ENCODE measurements at regions not wholly inside any gene's neighbourhood (a gene's known extent, or its start where the extent isn't known, plus 50 kb on each side); places are given as distances from the start of the nearest gene placed in this dataset.

DNA sequence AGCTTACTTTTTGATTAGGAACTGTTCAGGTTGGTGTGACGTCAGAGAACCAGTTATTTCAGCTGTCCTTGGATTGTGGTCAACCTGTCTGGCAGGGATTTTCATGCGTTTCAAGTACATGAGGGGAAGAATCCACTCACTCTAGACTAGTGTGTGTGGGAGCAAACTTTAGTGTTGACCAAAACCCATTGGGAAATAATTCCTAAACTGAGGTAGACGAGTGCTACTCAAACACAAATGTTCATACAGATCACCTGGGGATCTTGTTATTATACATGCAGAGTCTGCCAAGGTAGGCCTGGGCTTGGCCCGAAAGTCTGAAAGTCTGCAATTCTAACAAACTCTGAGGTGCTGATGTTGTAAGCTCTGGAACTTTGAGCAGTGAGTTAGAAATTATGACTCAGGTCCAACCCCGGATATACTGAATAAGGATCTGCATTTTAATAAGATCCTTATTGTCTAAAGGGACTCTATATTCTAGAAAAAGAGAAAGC is 111.1 kb upstream of the CREB5 start:
- no peak overlapping the region for H3K4me3 Mint-ChIP-seq
- peaks cover 10% of the 10 kb centered on the region for H3K27me3 Mint-ChIP-seq
- no peaks in the 10 kb centered on the region for H3K9me3 Mint-ChIP-seq
- H3K27ac Mint-ChIP-seq: no peak overlapping the region
- no peak for DNase-seq
- H3K4me1 Mint-ChIP-seq: no peaks in the 10 kb centered on the region
- CTCF ChIA-PET: no interaction called here
- no peaks in the 10 kb centered on the region for H3K36me3 Mint-ChIP-seq

DNA sequence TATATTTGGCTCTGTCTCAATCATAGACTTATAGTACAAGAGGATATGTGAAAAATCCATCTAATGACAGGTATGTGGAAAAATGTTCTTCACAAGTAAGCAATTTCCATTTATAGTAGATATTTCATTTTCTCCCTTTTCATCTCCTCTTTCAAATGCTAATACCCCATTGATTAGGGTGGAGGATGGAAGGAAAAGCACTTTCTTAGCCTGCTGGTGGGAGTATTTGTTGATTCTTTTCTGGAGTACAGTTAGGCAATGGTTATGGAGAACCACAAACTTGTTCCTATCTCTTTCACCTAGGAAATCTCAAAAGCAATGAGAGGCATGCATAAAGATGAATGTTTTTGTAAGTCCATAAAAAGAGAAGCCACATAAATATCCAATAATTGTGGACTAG is 108.0 kb upstream of the CREB5 start:
- DNase-seq: no peak
- Mint-ChIP-seq H3K27ac (no peak overlapping the region), H3K4me1 (no peaks in the 10 kb centered on the region), H3K27me3 (peaks cover 13% of the 10 kb centered on the region), H3K4me3 (no peak overlapping the region), H3K36me3 (no peaks in the 10 kb centered on the region), H3K9me3 (no peaks in the 10 kb centered on the region)
- CTCF ChIA-PET: no interaction called here

DNA sequence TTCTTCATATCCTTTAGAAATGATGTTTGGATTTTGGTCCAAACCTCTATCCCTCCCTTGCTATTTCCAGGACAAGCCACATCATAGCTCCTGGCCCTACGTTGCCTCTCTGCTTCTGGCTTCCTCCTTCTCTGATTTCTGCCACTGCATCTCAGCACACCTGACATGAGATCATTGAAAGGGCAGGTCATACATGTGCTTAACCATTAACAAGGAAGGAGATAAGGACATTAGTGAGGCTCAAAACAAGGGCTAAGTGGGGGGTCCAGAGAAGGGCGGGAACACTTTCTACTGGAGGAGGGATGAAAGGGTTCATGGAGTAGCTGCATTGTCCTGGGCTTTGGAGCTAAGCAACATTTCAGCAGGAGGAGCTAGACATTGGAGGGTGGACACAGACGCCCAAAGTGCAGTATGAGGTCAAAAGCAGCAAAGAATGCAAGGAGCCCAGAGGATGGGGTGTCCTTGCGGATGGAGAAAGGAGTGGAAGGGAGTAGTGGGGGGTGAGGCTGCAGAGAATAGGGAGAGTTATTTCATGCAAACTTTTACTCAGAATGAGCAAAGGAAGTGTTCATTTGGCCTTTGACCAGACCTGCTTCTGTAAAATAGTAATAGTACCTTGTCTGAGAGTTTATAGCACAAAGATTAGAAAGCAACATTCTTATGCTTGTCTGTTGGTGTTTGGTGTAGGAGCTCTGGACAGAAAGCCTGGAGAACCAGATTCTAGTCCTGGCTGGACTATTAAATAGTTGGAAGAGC is 102.4 kb upstream of the CREB5 start:
- Mint-ChIP-seq H3K4me1 (no peaks in the 10 kb centered on the region), H3K36me3 (no peaks in the 10 kb centered on the region), H3K4me3 (no peak overlapping the region), H3K9me3 (no peaks in the 10 kb centered on the region), H3K27ac (no peak overlapping the region), H3K27me3 (peaks cover 38% of the 10 kb centered on the region)
- CTCF ChIA-PET: no interaction called here
- no peak for DNase-seq

DNA sequence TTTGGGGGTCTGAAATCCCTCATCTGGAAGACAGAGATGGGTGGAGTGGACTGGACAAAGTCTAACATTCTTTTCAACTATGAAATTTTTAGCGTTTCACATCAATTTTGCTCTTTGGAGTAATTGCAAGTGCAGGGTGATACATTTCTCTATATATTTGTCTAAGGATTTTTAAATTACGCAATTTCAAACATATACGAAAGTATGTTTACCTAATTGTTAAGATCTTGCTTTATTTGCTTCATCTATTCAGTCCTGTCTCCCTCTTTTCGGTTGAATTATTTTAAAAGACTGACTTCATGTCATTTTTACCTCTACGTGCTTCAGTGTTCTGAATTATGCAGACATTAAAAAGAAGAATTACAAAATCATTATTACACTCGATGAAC is 101.9 kb upstream of the CREB5 start:
- DNase-seq: no peak
- H3K4me3 Mint-ChIP-seq: no peak overlapping the region
- H3K27ac Mint-ChIP-seq: no peak overlapping the region
- H3K9me3 Mint-ChIP-seq: no peaks in the 10 kb centered on the region
- H3K4me1 Mint-ChIP-seq: no peaks in the 10 kb centered on the region
- CTCF ChIA-PET: no interaction called here
- H3K36me3 Mint-ChIP-seq: no peaks in the 10 kb centered on the region
- H3K27me3 Mint-ChIP-seq: peaks cover 36% of the 10 kb centered on the region

DNA sequence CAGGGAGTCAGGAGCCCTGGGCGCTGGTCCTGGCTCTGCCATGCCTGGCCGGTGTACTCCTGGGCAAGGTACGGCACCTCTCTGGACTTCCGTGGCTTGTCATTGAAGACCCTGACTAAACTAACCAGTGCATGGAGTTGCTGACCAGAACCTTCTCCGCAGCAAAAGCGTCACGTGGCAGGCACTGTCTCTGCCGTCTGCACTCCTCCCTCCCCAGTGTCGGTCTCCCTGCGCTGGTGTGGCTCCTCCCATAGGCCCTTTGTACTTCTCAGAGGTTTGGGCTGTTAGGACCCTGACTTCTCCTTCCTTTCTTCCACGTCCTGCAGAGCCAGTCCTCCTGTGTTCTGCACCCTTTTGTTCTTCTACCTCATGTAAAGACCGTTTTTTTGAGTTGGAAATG is 100.6 kb upstream of the CREB5 start:
- Mint-ChIP-seq H3K27me3 (peaks cover 43% of the 10 kb centered on the region), H3K27ac (no peak overlapping the region), H3K9me3 (no peaks in the 10 kb centered on the region), H3K4me1 (no peaks in the 10 kb centered on the region), H3K4me3 (no peak overlapping the region), H3K36me3 (no peaks in the 10 kb centered on the region)
- no peak for DNase-seq
- CTCF ChIA-PET: no interaction called here

DNA sequence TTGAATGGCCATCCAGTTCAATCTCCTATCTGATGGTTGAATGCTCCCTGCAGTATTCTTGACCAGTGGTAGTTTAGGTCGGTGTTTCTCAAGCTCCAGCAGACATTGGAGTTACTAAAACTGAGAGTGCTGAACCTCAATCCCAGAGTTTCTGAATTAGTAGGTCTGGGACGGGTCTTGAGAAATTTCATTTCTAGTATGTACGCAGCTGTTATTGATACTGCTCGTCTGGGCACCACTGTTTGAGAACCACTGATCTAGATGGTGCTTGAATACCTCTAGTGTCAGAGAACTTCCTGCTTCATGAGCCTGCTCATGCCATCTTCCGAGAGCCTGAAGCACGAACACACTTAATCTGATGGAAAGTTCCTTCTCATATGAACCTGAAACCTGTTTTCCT is 99.4 kb upstream of the CREB5 start:
- H3K36me3 Mint-ChIP-seq: no peaks in the 10 kb centered on the region
- H3K27me3 Mint-ChIP-seq: peaks cover 43% of the 10 kb centered on the region
- no peaks in the 10 kb centered on the region for H3K4me1 Mint-ChIP-seq
- H3K27ac Mint-ChIP-seq: no peak overlapping the region
- DNase-seq: no peak
- H3K9me3 Mint-ChIP-seq: no peaks in the 10 kb centered on the region
- CTCF ChIA-PET: no interaction called here
- no peak overlapping the region for H3K4me3 Mint-ChIP-seq

DNA sequence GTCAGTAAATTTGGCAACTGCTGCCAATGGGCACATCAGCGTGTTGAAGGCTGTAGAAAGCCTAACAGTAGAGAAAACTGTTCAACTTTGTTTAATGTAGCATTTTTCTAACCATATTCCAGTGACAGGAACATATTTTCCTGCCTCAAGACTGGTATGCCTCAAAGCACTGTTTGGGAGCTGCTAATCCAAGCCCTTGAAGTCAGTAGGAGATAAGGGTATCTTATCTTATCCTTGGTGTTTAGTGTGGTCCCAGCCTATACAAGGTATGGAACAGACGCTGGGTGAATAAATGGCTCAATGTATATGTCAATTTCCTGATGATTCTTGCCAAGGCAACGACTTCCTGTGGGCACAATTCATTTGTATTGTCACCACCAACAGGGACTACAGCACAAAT is 97.5 kb upstream of the CREB5 start:
- Mint-ChIP-seq H3K4me1 (no peaks in the 10 kb centered on the region), H3K9me3 (no peaks in the 10 kb centered on the region), H3K27me3 (peaks cover 31% of the 10 kb centered on the region), H3K4me3 (no peak overlapping the region), H3K27ac (no peak overlapping the region), H3K36me3 (no peaks in the 10 kb centered on the region)
- DNase-seq: no peak
- CTCF ChIA-PET: no interaction called here

DNA sequence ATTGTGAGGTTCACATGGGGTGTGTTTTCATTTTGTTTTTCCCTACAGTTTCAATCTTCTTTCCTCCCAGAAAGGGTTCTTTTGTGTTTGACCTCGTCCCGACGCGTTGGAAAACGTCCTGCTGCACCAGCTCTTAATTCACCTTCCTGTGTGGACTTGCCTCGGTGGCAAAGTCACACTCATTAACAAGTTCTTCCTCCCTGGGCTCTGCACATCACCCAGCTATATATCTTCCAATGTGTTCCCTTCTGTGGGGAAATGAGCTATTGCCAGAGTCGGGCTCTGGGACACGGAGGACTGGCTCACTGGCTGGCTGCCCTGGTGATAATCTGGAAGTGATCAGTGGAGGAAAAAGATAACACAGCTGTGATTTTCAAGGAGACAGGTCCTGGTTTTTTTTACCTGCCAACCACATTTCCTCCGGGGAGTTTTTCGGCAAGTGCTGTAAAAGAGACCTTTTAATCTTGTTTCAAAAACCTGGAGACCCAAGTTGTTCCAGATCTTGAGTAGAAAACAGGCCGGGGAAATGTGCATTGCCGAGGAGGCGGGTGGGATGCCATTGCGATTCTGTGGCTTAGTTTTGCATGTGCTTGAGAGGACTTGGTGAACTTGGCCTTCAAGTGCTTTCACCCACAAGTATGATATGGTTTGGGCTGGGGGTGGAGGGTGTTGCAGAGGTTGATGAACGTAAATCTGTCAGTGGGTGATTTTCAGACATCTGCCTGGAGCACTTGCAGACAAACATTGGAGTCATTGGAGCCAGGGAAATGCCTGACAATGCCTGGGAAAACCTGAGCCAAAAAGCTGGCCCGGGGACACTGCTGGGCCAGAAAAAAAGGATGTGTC is 96.5 kb upstream of the CREB5 start:
- CTCF ChIA-PET: no interaction called here
- Mint-ChIP-seq H3K9me3 (no peaks in the 10 kb centered on the region), H3K36me3 (no peaks in the 10 kb centered on the region), H3K4me1 (no peaks in the 10 kb centered on the region), H3K4me3 (no peak overlapping the region), H3K27ac (no peak overlapping the region), H3K27me3 (peaks cover 26% of the 10 kb centered on the region)
- no peak for DNase-seq

DNA sequence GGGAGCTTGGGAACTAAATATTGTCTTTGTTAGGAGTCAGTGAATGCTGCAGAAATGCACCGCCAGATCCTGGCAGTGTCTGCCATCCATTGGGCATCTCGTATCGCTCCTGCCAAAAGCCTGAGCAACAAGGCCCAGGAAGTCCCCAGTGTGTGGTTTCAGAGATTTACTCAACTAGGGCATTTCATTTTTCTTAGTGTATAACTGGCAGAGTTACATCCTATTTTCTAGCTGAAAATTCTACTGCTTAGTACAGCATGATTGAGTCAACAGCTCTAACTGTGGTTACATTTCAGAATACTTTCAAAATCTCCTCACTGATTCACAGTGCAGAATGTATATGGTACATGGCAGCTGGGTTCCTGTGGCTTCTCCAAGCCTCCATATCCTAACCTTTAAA is 95.8 kb upstream of the CREB5 start:
- no peak overlapping the region for H3K27ac Mint-ChIP-seq
- no peaks in the 10 kb centered on the region for H3K9me3 Mint-ChIP-seq
- H3K4me1 Mint-ChIP-seq: no peaks in the 10 kb centered on the region
- no peak for DNase-seq
- H3K4me3 Mint-ChIP-seq: no peak overlapping the region
- CTCF ChIA-PET: interaction anchor here (0.6 kb wide), 1 partner anchor 18 kb away, joined by 3 read pairs; no protein-coding TSS in a partner anchor
- H3K27me3 Mint-ChIP-seq: peaks cover 26% of the 10 kb centered on the region
- H3K36me3 Mint-ChIP-seq: no peaks in the 10 kb centered on the region

DNA sequence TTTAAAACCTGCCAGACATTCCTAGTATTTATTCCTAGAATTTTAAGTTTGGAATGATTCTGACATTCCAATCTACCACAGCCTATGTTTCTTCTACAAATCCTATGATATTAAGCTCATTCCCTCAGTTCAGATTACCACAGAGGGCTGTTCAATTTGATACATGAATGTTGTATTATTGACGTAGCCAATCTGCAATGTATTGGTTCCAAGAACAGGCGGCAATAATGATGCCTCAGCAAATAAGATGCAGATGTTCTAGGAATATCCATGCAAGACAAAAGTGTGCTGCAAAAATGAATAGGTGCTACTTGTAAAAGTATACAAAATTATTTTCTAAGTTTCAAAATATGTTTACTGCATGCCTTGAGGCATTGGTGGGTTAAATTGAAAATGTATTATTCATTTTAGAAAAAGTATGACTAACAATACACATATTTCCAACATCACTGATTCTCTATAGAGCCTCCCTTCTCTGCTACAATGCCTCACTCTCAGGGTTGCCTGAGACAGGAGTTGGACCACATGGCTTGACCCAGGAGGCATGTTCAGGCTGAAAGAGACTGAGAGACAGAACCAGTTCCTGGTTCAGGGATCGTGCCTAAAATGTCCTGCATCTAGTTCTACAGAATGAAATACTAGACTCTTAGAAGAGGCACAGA is 94.1 kb upstream of the CREB5 start:
- DNase-seq: no peak
- no peaks in the 10 kb centered on the region for H3K9me3 Mint-ChIP-seq
- peaks cover 12% of the 10 kb centered on the region for H3K27me3 Mint-ChIP-seq
- no peak overlapping the region for H3K4me3 Mint-ChIP-seq
- CTCF ChIA-PET: no interaction called here
- no peak overlapping the region for H3K27ac Mint-ChIP-seq
- H3K4me1 Mint-ChIP-seq: no peaks in the 10 kb centered on the region
- H3K36me3 Mint-ChIP-seq: no peaks in the 10 kb centered on the region

DNA sequence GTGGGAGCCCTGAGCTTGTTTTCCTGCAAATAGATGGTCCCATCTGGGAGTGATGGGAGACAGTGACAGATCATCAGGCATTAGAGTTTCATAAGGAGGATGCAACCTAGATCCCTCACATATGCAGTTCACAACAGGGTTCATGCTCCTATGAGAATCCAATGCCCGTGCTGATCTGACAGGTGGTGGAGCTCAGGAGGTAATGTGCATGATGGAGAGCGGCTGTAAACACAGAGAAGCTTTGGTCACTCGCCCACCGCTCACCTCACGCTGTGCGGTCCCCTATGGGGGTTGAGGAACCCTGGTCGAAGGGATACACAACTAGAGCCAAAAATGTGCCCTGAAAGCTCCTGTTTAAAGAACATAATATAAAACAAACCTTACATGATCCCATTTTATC is 88.5 kb upstream of the CREB5 start:
- Mint-ChIP-seq H3K36me3 (no peaks in the 10 kb centered on the region), H3K9me3 (no peaks in the 10 kb centered on the region)
- CTCF ChIA-PET: no interaction called here

DNA sequence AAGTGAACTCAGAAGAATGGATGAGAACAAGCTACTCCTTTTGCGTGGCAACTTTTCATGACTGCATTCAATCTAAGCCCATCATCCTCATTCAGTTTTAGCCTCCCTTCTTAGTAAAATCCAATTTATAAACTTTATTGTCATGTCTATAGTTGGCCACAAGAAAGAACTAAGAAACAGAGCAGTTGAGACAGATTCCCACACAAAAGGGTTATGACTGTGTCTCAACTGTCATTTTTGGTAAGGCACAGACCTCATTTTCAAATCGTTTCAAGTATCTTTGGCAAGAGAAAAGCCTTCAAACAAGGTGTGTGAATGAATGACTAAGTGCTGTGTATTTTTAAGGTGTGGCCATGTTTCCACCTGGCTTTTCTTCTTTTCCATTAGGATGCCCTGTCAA is 84.2 kb upstream of the CREB5 start:
- DNase-seq: no peak
- Mint-ChIP-seq H3K27ac (peak overlapping the region; percentile 43), H3K4me3 (no peak overlapping the region), H3K36me3 (no peaks in the 10 kb centered on the region), H3K27me3 (no peaks in the 10 kb centered on the region), H3K4me1 (peaks cover 38% of the 10 kb centered on the region), H3K9me3 (no peaks in the 10 kb centered on the region)
- CTCF ChIA-PET: no interaction called here

More for the DNA sequence above, 88.5 kb upstream of the CREB5 start:
- no peaks in the 10 kb centered on the region for H3K27me3 Mint-ChIP-seq
- no peak for DNase-seq
- no peak overlapping the region for H3K27ac Mint-ChIP-seq
- H3K4me1 Mint-ChIP-seq: peaks cover 13% of the 10 kb centered on the region
- no peak overlapping the region for H3K4me3 Mint-ChIP-seq

DNA sequence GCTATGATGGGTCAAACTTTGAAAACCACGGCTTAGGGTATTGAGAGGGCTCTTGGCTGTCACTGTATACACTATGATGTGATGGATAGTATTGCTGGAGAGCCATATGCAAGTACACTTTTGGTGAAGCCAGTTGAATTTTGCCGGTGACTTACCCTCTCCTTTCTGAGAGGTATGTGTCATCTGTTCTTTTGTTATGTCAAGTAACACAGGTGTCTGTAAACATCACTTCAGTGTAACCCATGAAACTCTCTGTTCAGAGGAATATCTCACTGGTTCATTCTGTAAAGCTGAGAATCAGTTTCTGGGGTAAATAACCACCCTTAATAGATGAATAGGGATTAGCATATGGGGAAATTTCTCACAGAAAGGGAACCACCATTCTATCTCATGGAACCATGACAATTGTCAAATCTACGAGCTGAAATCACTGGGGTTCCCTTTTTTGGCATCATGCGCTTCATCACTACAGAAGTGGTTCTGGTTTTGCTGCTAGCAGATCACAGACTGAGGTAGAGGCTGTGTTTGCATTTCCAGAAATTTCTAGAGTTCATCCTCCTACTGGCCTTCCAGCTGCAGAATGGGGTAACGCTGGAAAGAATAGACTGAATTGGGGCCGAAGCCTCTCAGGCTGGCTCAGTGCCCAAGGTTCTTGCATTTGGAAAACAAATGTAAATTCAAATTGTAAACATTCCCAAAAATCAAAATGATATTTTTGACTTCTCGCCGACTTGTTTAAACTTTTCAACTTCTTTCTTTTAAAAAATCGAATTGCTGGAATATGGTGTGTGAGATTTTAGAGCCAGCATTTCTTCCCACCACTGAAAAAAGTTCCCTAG is 83.3 kb upstream of the CREB5 start:
- H3K9me3 Mint-ChIP-seq: no peaks in the 10 kb centered on the region
- no peak overlapping the region for H3K4me3 Mint-ChIP-seq
- peaks cover 38% of the 10 kb centered on the region for H3K4me1 Mint-ChIP-seq
- H3K36me3 Mint-ChIP-seq: peaks cover 1% of the 10 kb centered on the region
- H3K27me3 Mint-ChIP-seq: no peaks in the 10 kb centered on the region
- CTCF ChIA-PET: interaction anchor here (1.9 kb wide), 1 partner anchor 33 kb away, joined by 8 read pairs; no protein-coding TSS in a partner anchor
- H3K27ac Mint-ChIP-seq: no peak overlapping the region
- no peak for DNase-seq
